ENCODE measurements at regions not wholly inside any gene's neighbourhood (a gene's known extent, or its start where the extent isn't known, plus 50 kb on each side); places are given as distances from the start of the nearest gene placed in this dataset.

DNA sequence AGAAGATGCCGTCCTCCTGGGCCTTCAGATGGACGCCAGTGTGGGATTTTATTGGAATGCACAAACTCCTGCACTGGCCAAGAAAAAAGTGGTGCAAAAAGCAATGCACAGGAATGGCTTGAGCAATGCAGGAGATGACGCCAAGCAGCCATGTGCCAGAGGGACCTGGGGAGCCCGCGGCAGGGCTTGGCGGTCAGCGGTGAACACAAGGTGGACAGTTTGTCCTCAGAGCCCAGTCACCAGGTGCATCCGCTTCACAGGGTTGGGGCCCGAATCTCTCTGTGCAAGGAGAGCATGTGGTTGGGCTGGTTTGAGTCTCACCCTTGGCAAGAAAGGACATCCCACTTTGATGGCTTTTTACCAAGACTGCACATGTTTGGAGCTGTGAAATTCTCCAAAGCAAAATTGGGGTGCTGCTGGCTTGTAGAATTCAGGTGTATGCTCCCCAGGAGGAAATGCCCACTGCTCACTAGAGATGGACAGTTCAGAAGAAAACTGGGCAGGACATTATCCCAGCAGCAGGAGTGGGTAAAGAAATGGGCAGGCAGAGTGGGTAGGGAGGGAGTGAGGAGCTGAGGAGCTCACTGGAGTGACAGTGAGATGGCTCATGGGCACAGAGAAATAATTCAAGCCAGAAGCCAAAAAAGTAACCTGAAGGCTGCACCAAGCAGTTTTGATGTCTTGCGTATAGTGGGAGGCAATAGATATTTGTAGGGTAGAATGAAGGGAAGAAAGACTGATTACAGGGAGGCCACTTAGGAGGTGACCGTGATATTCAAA is 463.9 kb downstream of the MTRR start:
- Histone ChIP-seq H3K79me1 (ENCODE audit: low read depth, low read length) (no peaks in the 10 kb centered on the region), H4K91ac (replicated peaks; ENCODE audit: insufficient read length, low read length) (no peak overlapping the region), H4K8ac (ENCODE audit: extremely low read depth, insufficient read depth, low read length) (no peak overlapping the region), H3K56ac (replicated peaks; ENCODE audit: insufficient read length, low read depth, low read length) (no peak overlapping the region), H3K27ac (ENCODE audit: low read depth, low read length) (no peak overlapping the region), H3K36me3 (ENCODE audit: control insufficient read depth in 2 of 4, insufficient read depth in 4 of 4, low read length in 3 of 4) (no peaks in the 10 kb centered on the region), H2BK20ac (ENCODE audit: low read length) (no peak overlapping the region), H3K23me2 (ENCODE audit: low read depth, low read length) (no peaks in the 10 kb centered on the region), H3K18ac (ENCODE audit: extremely low read depth, low read length) (no peak overlapping the region), H4K20me1 (replicated peaks in 1 of 2; ENCODE audit: control insufficient read depth in 1 of 2, insufficient read depth in 2 of 2, low read length in 2 of 2) (no peaks in the 10 kb centered on the region), H3K4me3 (ENCODE audit: extremely low read depth in 1 of 4, insufficient read depth in 2 of 4, low read depth in 3 of 4, low read length in 4 of 4) (no peak overlapping the region), H2BK120ac (replicated peaks; ENCODE audit: low read depth, low read length) (no peak overlapping the region), H3K9me3 (ENCODE audit: insufficient read depth in 2 of 2, low read depth in 1 of 2, low read length in 1 of 2) (no peaks in the 10 kb centered on the region), H3K27me3 (replicated peaks in 1 of 4; ENCODE audit: control insufficient read depth in 3 of 4, extremely low read depth in 1 of 4, insufficient read depth in 3 of 4, low read length in 3 of 4) (no peaks in the 10 kb centered on the region), H4K5ac (ENCODE audit: insufficient read length, low read depth, low read length) (no peak overlapping the region), H2AFZ (ENCODE audit: low read length) (no peak overlapping the region), H3K4me1 (replicated peaks in 1 of 4; ENCODE audit: control insufficient read depth in 3 of 4, insufficient read depth in 4 of 4, low read length in 3 of 4) (no peaks in the 10 kb centered on the region; a peak in 1 of 7 replicates), H3K4ac (replicated peaks; ENCODE audit: insufficient read length, low read depth, low read length) (no peak overlapping the region), H2BK5ac (ENCODE audit: low read depth, low read length) (no peak overlapping the region), H2BK15ac (ENCODE audit: low read length) (no peak overlapping the region), H2AK5ac (ENCODE audit: low read depth, low read length) (no peak overlapping the region), H3K14ac (ENCODE audit: insufficient read length) (no peak overlapping the region), H2BK12ac (ENCODE audit: low read depth, low read length) (no peak overlapping the region), H3K4me2 (ENCODE audit: insufficient read depth in 1 of 2, low read depth in 2 of 2, low read length in 2 of 2) (no peak overlapping the region), H3K23ac (ENCODE audit: insufficient read length) (no peak overlapping the region), H3K9ac (replicated peaks in 1 of 4; ENCODE audit: extremely low read depth in 1 of 4, low read depth in 3 of 4, low read length in 3 of 4) (no peak overlapping the region), H3K79me2 (ENCODE audit: control insufficient read depth in 1 of 2, insufficient read depth in 2 of 2, low read length in 2 of 2) (no peaks in the 10 kb centered on the region)
- FAIRE-seq (no peak), DNase-seq (ENCODE audit: low read depth in 1 of 2, low spot score in 2 of 2) (no peak)
- 95% methylated on average over 11 of the region's 11 CpGs; no CpG with 5 or more reads in 1 of the 2 experiments for WGBS, 2 experiments (ENCODE audit: extremely low coverage in 1 of 2, insufficient coverage in 1 of 2, insufficient read length in 1 of 2, insufficient replicate concordance in 2 of 2, low coverage in 1 of 2, low lambda C conversion rate in 2 of 2, missing lambda C conversion rate in 1 of 2)
- POLR2A ChIA-PET (ENCODE audit: partially characterized antibody), result no interaction called here
- CTCF ChIA-PET (ENCODE audit: partially characterized antibody), result interaction anchor here (1.1 kb wide), 1 partner anchor 9 kb away, joined by 3 read pairs; no protein-coding TSS in a partner anchor
- TF ChIP-seq TAF7 (optimal IDR thresholded peaks at IDR 0.05; ENCODE audit: borderline replicate concordance, low read depth, low read length) (no peak), ASH2L (IDR thresholded peaks at IDR 0.05; ENCODE audit: low read length) (no peak), EP300 (IDR thresholded peaks at IDR 0.05; ENCODE audit: borderline replicate concordance in 1 of 2, low read depth in 2 of 2, low read length in 2 of 2) (no peak), JUND (IDR thresholded peaks at IDR 0.05; ENCODE audit: low read length) (no peak), BRCA1 (IDR thresholded peaks at IDR 0.05; ENCODE audit: low read depth, low read length) (no peak), E2F6 (IDR thresholded peaks at IDR 0.05) (no peak), CREB1 (IDR thresholded peaks at IDR 0.05) (no peak), RAD21 (IDR thresholded peaks at IDR 0.05 in 1 of 2, conservative IDR thresholded peaks at IDR 0.05 in 1 of 2; ENCODE audit: low read depth in 2 of 2, low read length in 2 of 2) (no peak), TEAD4 (IDR thresholded peaks at IDR 0.05; ENCODE audit: low read depth, low read length) (no peak), ZNF274 (IDR thresholded peaks at IDR 0.05; ENCODE audit: borderline replicate concordance, extremely low read depth, low read length) (no peak), SIX5 (IDR thresholded peaks at IDR 0.05; ENCODE audit: low read depth, low read length) (no peak), SP1 (IDR thresholded peaks at IDR 0.05; ENCODE audit: low read depth, low read length) (no peak), GTF2F1 (IDR thresholded peaks at IDR 0.05; ENCODE audit: borderline replicate concordance, low read depth, low read length) (no peak)

Measured in H1 (cell line).